Lung (tissue), 11 donors: ENCODE measurements at regions not wholly inside any gene's neighbourhood (a gene's known extent, or its start where the extent isn't known, plus 50 kb on each side); places are given as distances from the start of the nearest gene placed in this dataset.

Experiments
- ATAC-seq: fragments of 200-7000 bp; cut with Tn5 transposase; one replicate; pipeline ENCODE4 v1.9.1; 2020; ENCODE audit warnings: moderate number of reproducible peaks; ENCODE audit not compliant: insufficient read depth, low FRiP score
- DNase-seq, 3 donors: peaks; one replicate each; pipeline ENCODE4 v3.0.0-alpha.2; 2013 to 2017
- H3K27ac ChIP-seq, 2 donors: one replicate each; pipeline ENCODE4 v1.5.1; 2013; ENCODE audit warnings: mild to moderate bottlenecking in 2 of 2, moderate library complexity in 2 of 2, control low read depth in 1 of 2, inconsistent platforms in 1 of 2, low read depth in 1 of 2, low read length in 1 of 2
- H3K27me3 ChIP-seq, 3 donors: one replicate each; pipeline ENCODE4 v1.5.1; 2013; ENCODE audit warnings: low read length in 2 of 3; ENCODE audit not compliant: control insufficient read depth in 3 of 3, insufficient read depth in 3 of 3
- H3K36me3 ChIP-seq, 4 donors: one replicate each; pipeline ENCODE4 v1.5.1; 2013; ENCODE audit warnings: low read length in 4 of 4, mild to moderate bottlenecking in 1 of 4, moderate library complexity in 1 of 4; ENCODE audit not compliant: control insufficient read depth in 4 of 4, insufficient read depth in 4 of 4
- H3K4me1 ChIP-seq, 5 donors: one replicate each; pipeline ENCODE4 v1.5.1; 2013; ENCODE audit warnings: low read length in 5 of 5, mild to moderate bottlenecking in 2 of 5, moderate library complexity in 1 of 5; ENCODE audit not compliant: control insufficient read depth in 5 of 5, insufficient read depth in 5 of 5
- H3K4me3 ChIP-seq: one replicate; pipeline ENCODE4 v1.5.1; 2013; ENCODE audit warnings: mild to moderate bottlenecking, control low read depth, moderate library complexity
- H3K9ac ChIP-seq, 2 donors: one replicate each; pipeline ENCODE4 v1.5.1; 2013; ENCODE audit warnings: low read length in 2 of 2, control low read depth in 1 of 2; ENCODE audit not compliant: insufficient read depth in 1 of 2
- H3K9me3 ChIP-seq, 4 donors: one replicate each; pipeline ENCODE4 v1.5.1; 2013; ENCODE audit warnings: low read length in 3 of 4, mild to moderate bottlenecking in 1 of 4, moderate library complexity in 1 of 4; ENCODE audit not compliant: control insufficient read depth in 4 of 4, insufficient read depth in 3 of 4
- WGBS, 2 donors: extraction: QIAGEN DNeasy Blood & Tissue Kit; methylation state at CpG; one replicate each; pipeline ENCODE4 v1.1.7; 2013; 5-methylcytosine and 5-hydroxymethylcytosine counted together
- TF ChIP-seq, protein P1 (sequence below): IDR thresholded peaks from 2 replicates; pipeline ENCODE4 v1.5.1; 2012; ENCODE audit warnings: mild to moderate bottlenecking; ENCODE audit errors: control extremely low read depth, extremely low read depth
- donor health status: control.
- donor health status: control.
- donor health status: Bipolar disorder and iron deficiency.
- donor health status: healthy.
- donor health status: DM: yes; HTN: yes; CAD: no.

DNA sequence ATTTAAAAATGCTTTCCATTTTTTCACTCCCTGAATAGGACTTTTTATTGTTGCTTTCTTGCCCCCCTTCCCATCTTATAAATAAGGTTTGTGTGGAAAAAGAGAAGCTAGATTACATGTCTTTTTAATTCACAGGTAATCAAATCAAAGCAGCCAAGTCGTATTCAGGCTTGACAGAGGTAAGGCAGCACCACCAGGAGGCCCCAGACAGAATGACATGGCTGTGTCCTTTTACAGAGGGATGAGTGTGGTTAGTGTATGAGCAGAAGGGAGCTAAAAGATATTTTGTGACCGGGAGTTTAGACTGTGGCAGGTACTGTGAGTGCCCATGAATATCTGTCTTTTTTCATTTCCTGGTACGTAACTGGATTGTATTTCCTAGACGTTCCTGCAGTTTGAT lies 596.1 kb downstream of the ETNK1 start:
- H3K27ac ChIP-seq = no peak overlapping the region
- no peak for DNase-seq
- TF ChIP-seq, protein P1, sequence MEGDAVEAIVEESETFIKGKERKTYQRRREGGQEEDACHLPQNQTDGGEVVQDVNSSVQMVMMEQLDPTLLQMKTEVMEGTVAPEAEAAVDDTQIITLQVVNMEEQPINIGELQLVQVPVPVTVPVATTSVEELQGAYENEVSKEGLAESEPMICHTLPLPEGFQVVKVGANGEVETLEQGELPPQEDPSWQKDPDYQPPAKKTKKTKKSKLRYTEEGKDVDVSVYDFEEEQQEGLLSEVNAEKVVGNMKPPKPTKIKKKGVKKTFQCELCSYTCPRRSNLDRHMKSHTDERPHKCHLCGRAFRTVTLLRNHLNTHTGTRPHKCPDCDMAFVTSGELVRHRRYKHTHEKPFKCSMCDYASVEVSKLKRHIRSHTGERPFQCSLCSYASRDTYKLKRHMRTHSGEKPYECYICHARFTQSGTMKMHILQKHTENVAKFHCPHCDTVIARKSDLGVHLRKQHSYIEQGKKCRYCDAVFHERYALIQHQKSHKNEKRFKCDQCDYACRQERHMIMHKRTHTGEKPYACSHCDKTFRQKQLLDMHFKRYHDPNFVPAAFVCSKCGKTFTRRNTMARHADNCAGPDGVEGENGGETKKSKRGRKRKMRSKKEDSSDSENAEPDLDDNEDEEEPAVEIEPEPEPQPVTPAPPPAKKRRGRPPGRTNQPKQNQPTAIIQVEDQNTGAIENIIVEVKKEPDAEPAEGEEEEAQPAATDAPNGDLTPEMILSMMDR = no peak
- H3K4me1 ChIP-seq = peaks cover 0 to 3% (median 0%) of the 10 kb centered on the region in 5 donors
- H3K9ac ChIP-seq = no peak overlapping the region
- no peaks in the 10 kb centered on the region for H3K27me3 ChIP-seq
- 76 to 84% methylated on average over 4 of the region's 4 CpGs for WGBS, 2 donors
- H3K4me3 ChIP-seq = no peak overlapping the region
- no peak for ATAC-seq
- H3K9me3 ChIP-seq = peaks cover 0 to 3% (median 0%) of the 10 kb centered on the region in 4 donors
- H3K36me3 ChIP-seq = no peaks in the 10 kb centered on the region

DNA sequence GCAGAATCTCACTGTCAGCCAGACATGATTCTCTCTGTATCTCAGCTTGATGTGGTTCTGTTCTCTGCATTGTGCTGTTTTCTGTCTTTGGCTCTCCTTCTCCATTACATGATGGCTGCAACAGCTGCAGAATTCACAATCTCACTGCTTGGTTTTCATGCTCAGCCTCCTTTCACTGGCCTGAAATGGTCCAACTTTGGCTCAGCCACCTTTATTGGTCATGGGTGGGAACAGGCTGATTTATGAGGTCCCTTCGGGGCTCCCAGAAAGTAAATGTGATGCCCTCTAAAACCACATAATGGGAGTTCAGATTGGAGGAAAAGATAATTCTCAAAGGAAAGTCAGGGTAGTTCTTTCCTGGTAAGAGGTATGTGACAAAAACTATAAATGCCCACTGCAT lies 597.0 kb downstream of the ETNK1 start:
- peaks cover 0 to 3% (median 0%) of the 10 kb centered on the region in 5 donors for H3K4me1 ChIP-seq
- H3K27me3 ChIP-seq = no peaks in the 10 kb centered on the region
- no peak overlapping the region for H3K4me3 ChIP-seq
- ATAC-seq = no peak
- H3K27ac ChIP-seq = no peak overlapping the region
- no peaks in the 10 kb centered on the region for H3K9me3 ChIP-seq
- TF ChIP-seq, protein P1 = no peak
- no peak for DNase-seq
- H3K36me3 ChIP-seq = no peaks in the 10 kb centered on the region
- 35 to 53% methylated on average over 1 of the region's 1 CpG for WGBS, 2 donors
- H3K9ac ChIP-seq = no peak overlapping the region

DNA sequence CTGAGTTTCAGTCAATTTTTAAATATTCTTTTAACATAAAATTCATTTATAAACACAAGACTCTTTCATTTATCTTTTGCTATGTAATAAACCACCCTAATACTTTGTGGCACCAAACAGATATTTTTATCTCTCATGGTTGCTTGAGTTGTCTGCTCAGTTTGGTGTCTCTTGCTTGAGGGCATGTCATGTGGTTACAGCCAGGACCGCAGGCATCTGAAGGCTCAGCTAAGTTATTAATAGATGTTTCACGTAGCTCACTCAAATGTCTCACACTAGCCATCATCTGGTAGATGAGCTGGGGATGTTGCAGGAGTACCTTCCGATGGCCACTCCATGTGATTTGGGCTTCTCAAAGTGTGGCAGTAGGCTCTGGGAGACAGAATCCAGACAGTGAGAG lies 597.8 kb downstream of the ETNK1 start:
- DNase-seq = no peak
- no peak overlapping the region for H3K27ac ChIP-seq
- TF ChIP-seq, protein P1 = no peak
- peaks cover 0 to 3% (median 0%) of the 10 kb centered on the region in 5 donors for H3K4me1 ChIP-seq
- no peaks in the 10 kb centered on the region for H3K36me3 ChIP-seq
- H3K9ac ChIP-seq = no peak overlapping the region
- no peak for ATAC-seq
- H3K4me3 ChIP-seq = no peak overlapping the region
- no peaks in the 10 kb centered on the region for H3K27me3 ChIP-seq
- H3K9me3 ChIP-seq = no peaks in the 10 kb centered on the region
- WGBS, 2 donors = 79 to 87% methylated on average over 3 of the region's 3 CpGs

DNA sequence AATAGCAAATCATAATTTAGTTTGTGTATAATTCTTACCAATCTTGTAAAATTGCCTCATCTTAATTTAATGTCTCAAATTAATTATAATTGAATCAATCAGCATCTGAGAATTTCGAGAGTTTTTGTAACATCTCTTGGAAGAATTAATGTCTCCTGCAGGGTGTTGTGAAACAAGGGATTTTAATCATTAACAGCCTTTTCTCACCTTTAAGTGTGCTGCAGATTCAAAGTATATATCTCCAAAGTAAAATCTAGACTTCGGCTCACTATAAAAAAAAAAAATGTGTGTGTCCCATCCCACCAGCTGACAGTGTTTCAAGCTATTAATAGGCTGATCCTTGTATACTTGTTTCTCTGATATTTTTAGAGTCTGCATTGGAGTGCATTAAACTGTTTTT lies 603.1 kb downstream of the ETNK1 start:
- WGBS, 2 donors = 54 to 73% methylated on average over 2 of the region's 2 CpGs
- H3K27ac ChIP-seq = no peak overlapping the region
- no peak overlapping the region for H3K9ac ChIP-seq
- no peak for ATAC-seq
- DNase-seq = no peak
- H3K36me3 ChIP-seq = no peaks in the 10 kb centered on the region
- no peaks in the 10 kb centered on the region for H3K27me3 ChIP-seq
- H3K9me3 ChIP-seq = no peaks in the 10 kb centered on the region
- H3K4me3 ChIP-seq = no peak overlapping the region
- TF ChIP-seq, protein P1 = no peak
- peaks cover 0 to 3% (median 0%) of the 10 kb centered on the region in 5 donors for H3K4me1 ChIP-seq
